Lung (tissue), 11 donors: ENCODE measurements at regions not wholly inside any gene's neighbourhood (a gene's known extent, or its start where the extent isn't known, plus 50 kb on each side); places are given as distances from the start of the nearest gene placed in this dataset.
A peak's percentile ranks its signal among the peaks of the same experiment; 100 is the strongest.

Experiments
- ATAC-seq: fragments of 200-7000 bp; cut with Tn5 transposase; one replicate; pipeline ENCODE4 v1.9.1; 2020; ENCODE audit warnings: moderate number of reproducible peaks; ENCODE audit not compliant: insufficient read depth, low FRiP score
- DNase-seq, 3 donors: peaks; one replicate each; pipeline ENCODE4 v3.0.0-alpha.2; 2013 to 2017
- H3K27ac ChIP-seq, 2 donors: one replicate each; pipeline ENCODE4 v1.5.1; 2013; ENCODE audit warnings: mild to moderate bottlenecking in 2 of 2, moderate library complexity in 2 of 2, control low read depth in 1 of 2, inconsistent platforms in 1 of 2, low read depth in 1 of 2, low read length in 1 of 2
- H3K27me3 ChIP-seq, 3 donors: one replicate each; pipeline ENCODE4 v1.5.1; 2013; ENCODE audit warnings: low read length in 2 of 3; ENCODE audit not compliant: control insufficient read depth in 3 of 3, insufficient read depth in 3 of 3
- H3K36me3 ChIP-seq, 4 donors: one replicate each; pipeline ENCODE4 v1.5.1; 2013; ENCODE audit warnings: low read length in 4 of 4, mild to moderate bottlenecking in 1 of 4, moderate library complexity in 1 of 4; ENCODE audit not compliant: control insufficient read depth in 4 of 4, insufficient read depth in 4 of 4
- H3K4me1 ChIP-seq, 5 donors: one replicate each; pipeline ENCODE4 v1.5.1; 2013; ENCODE audit warnings: low read length in 5 of 5, mild to moderate bottlenecking in 2 of 5, moderate library complexity in 1 of 5; ENCODE audit not compliant: control insufficient read depth in 5 of 5, insufficient read depth in 5 of 5
- H3K4me3 ChIP-seq: one replicate; pipeline ENCODE4 v1.5.1; 2013; ENCODE audit warnings: mild to moderate bottlenecking, control low read depth, moderate library complexity
- H3K9ac ChIP-seq, 2 donors: one replicate each; pipeline ENCODE4 v1.5.1; 2013; ENCODE audit warnings: low read length in 2 of 2, control low read depth in 1 of 2; ENCODE audit not compliant: insufficient read depth in 1 of 2
- H3K9me3 ChIP-seq, 4 donors: one replicate each; pipeline ENCODE4 v1.5.1; 2013; ENCODE audit warnings: low read length in 3 of 4, mild to moderate bottlenecking in 1 of 4, moderate library complexity in 1 of 4; ENCODE audit not compliant: control insufficient read depth in 4 of 4, insufficient read depth in 3 of 4
- CTCF ChIP-seq: IDR thresholded peaks from 2 replicates; pipeline ENCODE4 v1.5.1; 2012; ENCODE audit warnings: mild to moderate bottlenecking; ENCODE audit errors: control extremely low read depth, extremely low read depth
- WGBS, 2 donors: extraction: QIAGEN DNeasy Blood & Tissue Kit; methylation state at CpG; one replicate each; pipeline ENCODE4 v1.1.7; 2013; 5-methylcytosine and 5-hydroxymethylcytosine counted together
- donor health status: control.
- donor health status: control.
- donor health status: Bipolar disorder and iron deficiency.
- donor health status: healthy.
- donor health status: DM: yes; HTN: yes; CAD: no.

DNA sequence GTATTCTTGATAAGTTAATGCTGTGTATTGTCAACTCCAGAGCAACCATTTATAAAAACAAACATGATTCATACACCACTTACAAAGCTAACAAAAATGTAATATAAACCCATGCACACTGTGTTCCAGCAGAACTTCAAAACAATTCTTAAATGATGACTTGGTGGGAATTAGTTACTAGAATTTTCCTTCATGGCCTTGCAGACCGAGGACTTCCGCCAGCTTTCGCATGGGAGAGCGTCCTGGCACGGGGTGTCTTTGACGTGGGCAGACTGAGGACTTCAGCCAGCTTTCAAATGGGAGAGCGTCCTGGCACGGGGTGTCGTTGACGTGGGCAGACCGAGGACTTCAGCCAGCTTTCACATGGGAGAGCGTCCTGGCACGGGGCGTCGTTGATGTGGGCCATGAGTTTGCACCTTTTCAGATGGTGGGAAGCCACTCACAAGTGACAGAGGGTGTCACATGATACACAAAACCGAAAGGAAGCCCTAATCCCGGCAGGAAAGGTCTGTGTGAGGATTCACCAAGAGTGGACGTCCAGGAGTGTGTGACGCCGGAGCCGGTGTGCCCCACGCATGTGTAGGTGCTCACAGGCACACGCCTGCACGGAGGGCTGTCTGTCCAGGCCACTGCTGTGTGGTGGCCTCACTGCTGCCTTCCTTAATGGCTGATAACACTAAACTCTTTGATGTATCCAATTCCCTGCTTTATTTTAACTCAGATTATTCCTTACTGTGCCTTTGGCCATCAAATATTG is 211.3 kb upstream of the IRX4 start:
- ATAC-seq: peak; percentile 59
- no peak for TF ChIP-seq CTCF
- peaks cover 0 to 12% (median 0%) of the 10 kb centered on the region in 4 donors for H3K9me3 ChIP-seq
- DNase-seq: peak in 2 of 3 donors; percentile 16 to 23
- peaks cover 0 to 9% (median 0%) of the 10 kb centered on the region in 3 donors for H3K27me3 ChIP-seq
- no peak overlapping the region for H3K9ac ChIP-seq
- no peak overlapping the region for H3K27ac ChIP-seq
- H3K4me3 ChIP-seq: no peak overlapping the region
- peaks cover 0 to 3% (median 0%) of the 10 kb centered on the region in 5 donors for H3K4me1 ChIP-seq
- WGBS, 2 donors: 82 to 85% methylated on average over 24 of the region's 24 CpGs
- no peaks in the 10 kb centered on the region for H3K36me3 ChIP-seq

- Histone ChIP-seq H3K36me3 (no peaks in the 10 kb centered on the region), H3K27me3 (peaks cover 0 to 7% (median 0%) of the 10 kb centered on the region in 3 donors), H3K9ac (no peak overlapping the region), H3K27ac (no peak overlapping the region), H3K9me3 (peaks cover 0 to 11% (median 0%) of the 10 kb centered on the region in 4 donors), H3K4me3 (no peak overlapping the region), H3K4me1 (peaks cover 0 to 3% (median 0%) of the 10 kb centered on the region in 5 donors)
- WGBS, 2 donors: 62 to 64% methylated on average over 4 of the region's 4 CpGs
- no peak for DNase-seq
- ATAC-seq: no peak
- no peak for TF ChIP-seq CTCF
These were observed 209.2 kb upstream of the IRX4 start for GRCh38 chr5:2091921-2092320.

DNA sequence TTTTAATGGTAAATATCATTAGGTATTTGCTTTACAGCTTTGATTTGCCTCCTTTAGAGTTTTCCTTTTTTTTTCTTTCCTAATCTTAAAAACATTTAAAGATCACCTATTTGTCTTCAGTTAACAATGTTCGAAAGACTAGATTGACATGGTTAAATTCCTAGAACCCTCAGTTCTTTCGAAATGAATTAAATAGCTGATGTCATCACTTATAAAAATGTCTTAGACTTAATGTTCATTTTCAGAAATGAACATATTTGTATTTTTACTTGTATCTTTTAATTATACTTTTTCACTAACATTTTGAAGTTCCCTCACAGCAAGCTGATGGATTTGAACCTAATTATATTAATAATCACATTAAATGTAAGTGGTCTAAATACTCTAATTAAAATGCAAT is 205.3 kb upstream of the IRX4 start:
- ATAC-seq: no peak
- DNase-seq: no peak

More for the DNA sequence above, 205.3 kb upstream of the IRX4 start:
- Histone ChIP-seq H3K9me3 (no peaks in the 10 kb centered on the region), H3K27ac (no peak overlapping the region), H3K36me3 (no peaks in the 10 kb centered on the region), H3K4me3 (no peak overlapping the region), H3K4me1 (no peaks in the 10 kb centered on the region), H3K9ac (no peak overlapping the region), H3K27me3 (peaks cover 0 to 9% (median 0%) of the 10 kb centered on the region in 3 donors)
- WGBS, 2 donors: 81 to 88% methylated on average over 2 of the region's 2 CpGs
- no peak for TF ChIP-seq CTCF
